Prostate gland (tissue), 2 donors: ENCODE measurements at regions not wholly inside any gene's neighbourhood (a gene's known extent, or its start where the extent isn't known, plus 50 kb on each side); places are given as distances from the start of the nearest gene placed in this dataset.

Source experiments
- DNase-seq: peaks from one replicate; pipeline ENCODE4 v3.0.0-alpha.2; 2019; ENCODE audit warnings: low spot score
- H3K27ac ChIP-seq, 2 donors: fragments of 200-600 bp; sonication (generic); 2 replicates each; pipeline ENCODE4 v1.5.1; 2017 to 2019
- H3K27me3 ChIP-seq: fragments of 200-600 bp; sonication (generic); replicated peaks from 2 replicates; pipeline ENCODE4 v1.5.1; 2019; ENCODE audit not compliant: insufficient read depth
- H3K36me3 ChIP-seq, 2 donors: fragments of 200-600 bp; sonication (generic); 1 replicate in 1 of 2; 2 replicates in 1 of 2; pipeline versions ENCODE4 v1.5.1 to v1.8.1; 2017 to 2019
- H3K4me1 ChIP-seq: fragments of 200-600 bp; sonication (generic); replicated peaks from 2 replicates; pipeline ENCODE4 v1.5.1; 2019
- H3K4me3 ChIP-seq, 2 donors: fragments of 200-600 bp; sonication (generic); 2 replicates each; pipeline ENCODE4 v1.5.1; 2017 to 2019
- H3K9me3 ChIP-seq: fragments of 200-600 bp; sonication (generic); 2 replicates; pipeline ENCODE4 v1.5.1; 2017
- CTCF ChIP-seq, 4 experiments: fragments of 200-600 bp in 2 of 4; fragments of 450-650 bp in 2 of 4; sonication (generic) in 2 of 4; IDR thresholded peaks; 1 replicate in 3 of 4; 2 replicates in 1 of 4; pipeline ENCODE4 v1.5.1; 2016 to 2019; ENCODE audit warnings: antibody characterized with exemption in 4 of 4, mild to moderate bottlenecking in 2 of 4, moderate library complexity in 2 of 4
- POLR2A ChIP-seq: fragments of 450-650 bp; IDR thresholded peaks from one replicate; pipeline ENCODE4 v1.6.1; 2016; ENCODE audit warnings: antibody characterized with exemption, mild to moderate bottlenecking
- POLR2AphosphoS5 ChIP-seq: sonication (generic); formaldehyde crosslinking; IDR thresholded peaks from one replicate; pipeline ENCODE4 v1.6.1; 2017; ENCODE audit warnings: antibody characterized with exemption
- WGBS: methylation state at CpG from one replicate; pipeline ENCODE4 v1.1.5; 2018; 5-methylcytosine and 5-hydroxymethylcytosine counted together
- intact Hi-C: fragments of 100-400 bp; cut with DNase I; formaldehyde crosslinking; loops from one replicate; pipeline ENCODE4 v1.14.2; 2022

- no peak for DNase-seq
- intact Hi-C loops, result no loop called here
- Histone ChIP-seq H3K4me1 (no peaks in the 10 kb centered on the region), H3K4me3 (no peak overlapping the region), H3K9me3 (no peaks in the 10 kb centered on the region), H3K27me3 (no peaks in the 10 kb centered on the region), H3K36me3 (no peaks in the 10 kb centered on the region), H3K27ac (no peak overlapping the region)
- TF ChIP-seq POLR2A, result no peak
- no peak for TF ChIP-seq CTCF (IDR thresholded peaks at IDR 0.05)
- no peak for TF ChIP-seq POLR2AphosphoS5
These were observed 291.2 kb downstream of the CDH10 start for GRCh38 chr5:24353611-24354010.

DNA sequence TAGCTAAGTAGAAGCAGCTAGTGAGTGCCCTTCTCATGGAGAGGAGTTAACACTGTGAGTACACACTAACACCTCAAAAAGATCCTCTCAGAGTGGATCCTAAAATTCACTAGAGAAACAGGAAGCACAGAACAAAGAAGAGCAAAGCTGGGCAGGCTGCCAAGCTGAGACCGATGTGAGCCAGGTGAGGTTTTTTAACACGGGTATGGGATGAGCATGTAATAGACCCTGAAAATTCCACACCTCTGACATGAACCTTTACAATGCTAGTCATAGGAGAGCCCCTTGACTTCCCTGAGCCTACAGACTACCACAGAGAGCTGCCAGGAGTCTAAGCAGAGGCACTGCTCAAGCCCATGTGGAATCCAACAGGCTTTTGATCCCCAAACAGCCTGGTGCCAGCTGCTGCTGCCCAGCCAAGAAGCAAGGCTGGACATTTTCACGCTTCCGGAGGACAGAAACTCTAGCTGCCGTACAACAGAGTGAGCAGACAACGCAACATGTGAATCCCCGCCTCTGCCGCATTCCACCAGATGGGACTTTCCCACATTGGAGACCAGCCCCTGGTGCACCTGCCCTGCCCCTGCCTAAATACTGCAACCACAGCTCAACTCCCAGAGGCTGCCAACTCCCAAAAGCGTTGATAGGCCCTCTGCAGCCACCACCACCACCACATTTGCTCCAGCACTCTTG lies 280.8 kb downstream of the CDH10 start:
- 32% methylated on average over 9 of the region's 9 CpGs for WGBS
- Histone ChIP-seq H3K36me3 (no peaks in the 10 kb centered on the region), H3K27ac (no peak overlapping the region), H3K4me1 (no peaks in the 10 kb centered on the region), H3K4me3 (no peak overlapping the region), H3K9me3 (no peaks in the 10 kb centered on the region), H3K27me3 (no peaks in the 10 kb centered on the region)
- intact Hi-C loops, result no loop called here
- no peak for DNase-seq
- TF ChIP-seq CTCF (IDR thresholded peaks at IDR 0.05), result no peak
- TF ChIP-seq POLR2A, result no peak
- no peak for TF ChIP-seq POLR2AphosphoS5

- no peak for TF ChIP-seq POLR2AphosphoS5
- TF ChIP-seq POLR2A, result no peak
- no peak for TF ChIP-seq CTCF (IDR thresholded peaks at IDR 0.05)
- Histone ChIP-seq H3K4me1 (no peaks in the 10 kb centered on the region), H3K27me3 (no peaks in the 10 kb centered on the region), H3K36me3 (no peaks in the 10 kb centered on the region), H3K27ac (no peak overlapping the region), H3K4me3 (no peak overlapping the region), H3K9me3 (no peaks in the 10 kb centered on the region)
- intact Hi-C loops, result no loop called here
- WGBS, result 81% methylated on average over 5 of the region's 5 CpGs
- no peak for DNase-seq
These were observed 280.1 kb downstream of the CDH10 start for GRCh38 chr5:24364711-24365110.

- Histone ChIP-seq H3K27ac (no peak overlapping the region), H3K36me3 (no peaks in the 10 kb centered on the region), H3K27me3 (no peaks in the 10 kb centered on the region), H3K4me1 (no peaks in the 10 kb centered on the region), H3K9me3 (no peaks in the 10 kb centered on the region), H3K4me3 (no peak overlapping the region)
- intact Hi-C loops, result no loop called here
- TF ChIP-seq POLR2AphosphoS5 (no peak), CTCF (IDR thresholded peaks at IDR 0.05) (no peak), POLR2A (no peak)
- no peak for DNase-seq
- 100% methylated on average over 1 of the region's 1 CpG for WGBS
These were observed 279.4 kb downstream of the CDH10 start for GRCh38 chr5:24365406-24365805.

GRCh38 chr5:24367216-24367615 lies 277.6 kb downstream of the CDH10 start:
- Histone ChIP-seq H3K27me3 (no peaks in the 10 kb centered on the region), H3K9me3 (no peaks in the 10 kb centered on the region), H3K4me3 (no peak overlapping the region), H3K4me1 (no peaks in the 10 kb centered on the region), H3K36me3 (no peaks in the 10 kb centered on the region), H3K27ac (no peak overlapping the region)
- intact Hi-C loops, result no loop called here
- no peak for TF ChIP-seq POLR2A
- 87% methylated on average over 3 of the region's 3 CpGs for WGBS
- no peak for DNase-seq
